Transverse colon (tissue), 4 donors: ENCODE measurements at regions not wholly inside any gene's neighbourhood (a gene's known extent, or its start where the extent isn't known, plus 50 kb on each side); places are given as distances from the start of the nearest gene placed in this dataset.

Experiments
- POLR2AphosphoS5 ChIP-seq, 3 donors: sonication (generic); formaldehyde crosslinking; IDR thresholded peaks; one replicate each; pipeline ENCODE4 v1.6.1; 2016; ENCODE audit warnings: antibody characterized with exemption in 3 of 3
- TF ChIP-seq, protein P1 (sequence below), 5 experiments: fragments of 200-600 bp in 3 of 5; fragments of 450-650 bp in 2 of 5; sonication (generic) in 3 of 5; IDR thresholded peaks; 1 replicate in 2 of 5; 2 replicates in 3 of 5; pipeline ENCODE4 v1.5.1; 2016 to 2017; ENCODE audit warnings: antibody characterized with exemption in 5 of 5, inconsistent platforms in 3 of 5, mild to moderate bottlenecking in 2 of 5, moderate library complexity in 1 of 5

DNA sequence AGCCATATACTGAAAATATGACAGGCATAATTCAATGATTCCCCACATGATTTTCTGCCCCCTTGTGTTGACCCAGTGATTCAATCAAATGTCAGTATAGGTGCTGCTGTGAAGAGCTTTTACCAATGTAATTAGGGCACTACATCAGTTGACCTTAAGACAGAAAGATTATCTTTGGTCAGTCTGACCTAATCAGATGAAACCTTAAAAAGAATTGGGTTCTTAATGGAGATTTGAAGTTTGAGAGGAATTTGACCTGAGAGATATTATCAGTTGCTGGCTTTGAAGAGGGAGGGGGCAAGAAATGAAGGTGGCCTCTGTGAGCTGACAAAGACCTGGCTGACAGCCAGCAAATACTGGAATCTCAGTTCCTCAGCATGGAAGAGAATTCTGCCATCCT is 358.7 kb upstream of the CA10 start:
- TF ChIP-seq, protein P1, sequence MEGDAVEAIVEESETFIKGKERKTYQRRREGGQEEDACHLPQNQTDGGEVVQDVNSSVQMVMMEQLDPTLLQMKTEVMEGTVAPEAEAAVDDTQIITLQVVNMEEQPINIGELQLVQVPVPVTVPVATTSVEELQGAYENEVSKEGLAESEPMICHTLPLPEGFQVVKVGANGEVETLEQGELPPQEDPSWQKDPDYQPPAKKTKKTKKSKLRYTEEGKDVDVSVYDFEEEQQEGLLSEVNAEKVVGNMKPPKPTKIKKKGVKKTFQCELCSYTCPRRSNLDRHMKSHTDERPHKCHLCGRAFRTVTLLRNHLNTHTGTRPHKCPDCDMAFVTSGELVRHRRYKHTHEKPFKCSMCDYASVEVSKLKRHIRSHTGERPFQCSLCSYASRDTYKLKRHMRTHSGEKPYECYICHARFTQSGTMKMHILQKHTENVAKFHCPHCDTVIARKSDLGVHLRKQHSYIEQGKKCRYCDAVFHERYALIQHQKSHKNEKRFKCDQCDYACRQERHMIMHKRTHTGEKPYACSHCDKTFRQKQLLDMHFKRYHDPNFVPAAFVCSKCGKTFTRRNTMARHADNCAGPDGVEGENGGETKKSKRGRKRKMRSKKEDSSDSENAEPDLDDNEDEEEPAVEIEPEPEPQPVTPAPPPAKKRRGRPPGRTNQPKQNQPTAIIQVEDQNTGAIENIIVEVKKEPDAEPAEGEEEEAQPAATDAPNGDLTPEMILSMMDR (IDR thresholded peaks at IDR 0.05) = no peak
- no peak for TF ChIP-seq POLR2AphosphoS5 (IDR thresholded peaks at IDR 0.05)
